Dedifferentiated amniotic fluid mesenchymal stem cell (primary cell): ENCODE measurements at regions not wholly inside any gene's neighbourhood (a gene's known extent, or its start where the extent isn't known, plus 50 kb on each side); places are given as distances from the start of the nearest gene placed in this dataset.

Experiments
- DNase-seq: peaks from one replicate; pipeline ENCODE4 v3.0.0-alpha.2; 2016; ENCODE audit errors: extremely low spot score

- no peak for DNase-seq
These were observed 578.3 kb downstream of the CMPK2 start for GRCh38 chr2:6287406-6287805.

DNA sequence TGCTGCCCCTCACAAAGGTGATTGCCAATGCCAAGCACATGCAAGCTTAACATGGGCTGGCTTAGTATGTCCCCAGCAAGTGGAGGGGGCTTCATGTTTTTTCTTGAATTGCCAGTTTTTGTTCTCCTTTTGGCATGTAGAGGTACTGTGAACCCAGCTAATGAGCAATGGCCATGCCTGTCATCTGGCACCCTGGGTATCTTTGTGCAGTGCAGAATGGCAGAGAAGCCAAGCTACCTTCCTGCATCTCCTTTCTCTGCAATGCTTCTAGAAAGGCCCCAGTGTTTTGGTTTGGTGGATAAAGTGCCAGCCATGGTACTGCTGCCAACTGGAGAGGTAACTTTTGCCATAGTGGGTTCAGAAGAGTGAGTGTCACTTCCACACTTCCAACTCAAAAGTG is 576.9 kb downstream of the CMPK2 start:
- no peak for DNase-seq

DNA sequence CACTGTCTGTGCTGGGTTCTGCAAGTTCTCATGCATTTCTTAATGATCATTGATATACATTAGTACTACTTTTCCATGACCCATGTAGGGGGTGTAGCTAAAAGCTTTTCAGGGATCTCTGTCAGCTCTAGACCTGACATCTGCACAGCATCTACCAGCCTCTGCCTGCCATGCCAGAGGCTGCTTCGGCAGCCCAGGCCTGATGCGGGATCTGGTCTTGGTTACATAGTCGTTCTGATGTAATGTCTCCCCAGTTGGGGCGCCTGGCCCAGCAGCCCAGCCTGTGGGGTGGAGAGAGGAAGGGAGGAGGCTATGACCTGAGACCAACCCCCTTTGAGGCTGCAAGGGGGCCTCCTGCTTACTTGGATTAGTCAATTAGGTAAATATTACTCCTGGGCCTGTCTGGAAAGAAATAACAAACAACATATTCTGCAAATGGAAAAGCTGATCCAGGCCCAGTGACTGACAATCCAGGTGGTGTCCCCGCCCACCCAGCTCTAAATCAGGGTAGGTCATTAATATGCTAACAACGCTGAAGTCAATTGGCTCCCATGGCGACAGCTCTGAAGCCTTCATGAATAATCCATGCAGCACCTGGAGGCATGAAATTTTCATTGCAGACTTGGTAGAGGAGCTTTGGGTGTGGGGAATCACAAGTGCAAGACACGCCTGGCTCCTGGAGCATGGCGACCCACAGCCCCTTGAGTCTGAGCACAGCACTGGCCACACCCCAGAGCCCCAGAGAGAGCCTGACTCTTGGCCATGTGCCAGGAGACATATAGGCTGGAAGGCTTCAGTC is 575.3 kb downstream of the CMPK2 start:
- DNase-seq: no peak

DNA sequence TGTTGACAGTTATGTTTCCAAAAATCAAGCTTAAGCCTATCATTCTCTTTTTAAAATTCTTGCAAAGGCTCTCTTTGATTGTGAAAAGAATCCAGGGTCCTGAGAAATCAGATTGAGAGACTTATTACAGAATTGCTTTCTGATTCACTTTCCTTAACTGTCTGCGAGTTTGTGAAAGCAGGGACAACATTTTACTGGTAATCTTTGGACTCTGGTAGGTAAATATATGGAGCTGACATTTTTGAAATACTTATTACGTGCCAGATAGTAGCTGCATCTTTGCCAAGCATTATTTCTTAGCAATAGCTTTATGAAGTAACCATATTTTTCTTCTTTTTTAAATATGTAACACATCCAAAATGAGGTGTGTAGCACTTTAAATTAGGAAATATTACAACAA is 570.9 kb downstream of the CMPK2 start:
- no peak for DNase-seq

- no peak for DNase-seq
These were observed 568.5 kb downstream of the CMPK2 start for GRCh38 chr2:6297238-6297637.

DNA sequence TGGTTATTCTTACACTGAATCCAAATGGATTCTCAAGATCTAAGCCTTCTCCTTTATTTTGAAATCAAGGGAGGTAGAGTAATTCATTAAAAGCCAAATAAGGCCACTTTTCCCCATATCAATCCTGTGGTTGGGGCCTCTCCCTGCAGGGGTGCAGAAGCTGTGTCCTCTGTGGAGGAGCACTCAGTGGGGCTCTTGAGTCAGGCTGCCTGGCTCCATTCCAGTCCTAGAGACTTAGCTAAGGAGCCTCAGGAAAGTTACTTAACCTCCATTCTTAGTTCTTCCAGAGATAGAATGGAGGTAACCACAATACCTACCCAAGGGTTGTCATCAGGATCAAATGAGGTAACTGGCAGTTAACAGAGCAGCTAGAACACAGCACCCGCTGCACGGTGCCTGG is 564.3 kb downstream of the CMPK2 start:
- DNase-seq: no peak

- DNase-seq: no peak
These were observed 556.7 kb downstream of the CMPK2 start for GRCh38 chr2:6308986-6309385.

GRCh38 chr2:6309415-6310255 is 556.1 kb downstream of the CMPK2 start:
- no peak for DNase-seq

DNA sequence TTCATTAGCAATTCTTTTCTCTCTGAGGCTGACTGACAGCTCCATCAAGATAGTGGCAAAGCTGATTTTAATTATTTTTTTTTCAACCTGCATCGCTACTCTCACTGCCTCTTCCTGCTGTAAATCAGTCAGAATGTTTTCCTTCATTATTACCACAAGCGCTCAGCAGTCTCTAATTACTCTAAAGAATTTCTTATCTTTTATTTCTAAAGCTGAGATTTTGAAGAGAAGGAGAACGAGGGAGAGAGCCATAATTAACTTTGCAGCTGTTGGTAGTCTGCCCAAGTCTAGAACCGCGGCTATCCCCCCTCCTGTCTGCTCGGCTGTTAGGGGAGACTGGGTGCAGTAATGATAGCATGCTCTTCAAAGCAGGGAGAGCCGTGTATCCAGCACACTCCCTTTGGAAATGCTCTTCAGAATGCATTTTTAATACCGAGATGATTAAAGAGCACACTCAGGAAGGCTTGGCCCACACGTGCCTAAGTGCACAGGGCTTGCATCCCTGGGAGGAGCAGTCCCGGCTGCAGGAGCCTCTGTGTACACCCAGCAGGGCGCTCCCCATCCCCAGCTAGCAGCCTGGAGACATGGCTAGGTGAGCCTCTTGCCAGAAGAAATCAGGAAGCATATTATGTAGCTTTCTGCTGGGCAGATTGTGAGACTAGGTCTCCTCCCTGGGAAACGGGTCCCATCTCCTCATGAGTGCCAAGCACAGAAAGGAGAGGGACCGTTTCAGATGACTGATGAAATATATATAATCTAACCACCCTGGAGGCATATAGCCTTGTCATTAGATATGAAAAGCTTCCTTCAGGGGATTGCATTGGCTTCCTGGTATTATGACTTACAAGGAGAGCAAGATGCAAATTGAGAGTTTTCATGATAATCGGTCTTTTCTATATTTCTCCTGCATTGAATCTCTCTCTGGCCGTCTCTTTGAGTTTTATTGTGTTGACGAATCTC is 555.2 kb downstream of the CMPK2 start:
- no peak for DNase-seq

DNA sequence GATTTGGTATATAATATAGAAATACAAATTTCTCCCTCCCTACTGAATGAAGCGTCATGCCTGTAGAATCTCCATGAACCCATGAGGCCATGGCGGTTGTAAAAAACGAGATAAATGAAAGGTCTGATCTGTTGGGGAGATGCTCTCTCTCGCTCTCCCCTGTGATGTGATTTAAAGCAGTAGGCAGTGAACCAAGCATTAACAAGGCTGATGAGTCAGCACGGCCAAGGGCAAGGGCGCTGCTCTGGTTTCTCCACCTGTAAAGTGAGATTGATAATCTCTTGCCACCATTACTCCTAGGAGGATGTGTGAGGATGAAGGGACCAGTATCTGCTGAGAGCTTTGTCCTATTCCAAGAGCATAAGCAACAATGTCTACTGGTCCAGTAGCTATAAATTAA is 553.3 kb downstream of the CMPK2 start:
- no peak for DNase-seq

- DNase-seq: no peak
These were observed 551.3 kb downstream of the CMPK2 start for GRCh38 chr2:6314218-6314960.

GRCh38 chr2:6325616-6326015 is 540.1 kb downstream of the CMPK2 start:
- no peak for DNase-seq

DNA sequence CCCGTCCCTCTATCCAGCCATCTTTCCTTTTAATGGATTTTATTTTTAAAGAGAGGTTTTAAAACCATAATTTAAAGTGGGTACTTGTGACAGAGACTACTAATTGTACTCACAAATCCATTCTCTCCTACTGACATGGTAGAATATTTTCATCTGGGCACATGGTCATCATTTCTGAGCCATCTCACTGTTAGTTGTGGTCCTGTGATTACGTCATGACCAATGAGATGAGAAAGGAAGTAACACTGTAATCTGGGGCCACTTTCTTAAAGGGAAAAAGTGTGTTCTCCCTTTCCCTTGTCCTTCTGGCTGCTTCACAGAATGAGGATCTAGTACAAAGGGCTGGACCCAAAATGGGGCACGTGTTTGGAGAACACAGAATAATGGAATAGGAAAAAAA is 538.7 kb downstream of the CMPK2 start:
- DNase-seq: no peak

DNA sequence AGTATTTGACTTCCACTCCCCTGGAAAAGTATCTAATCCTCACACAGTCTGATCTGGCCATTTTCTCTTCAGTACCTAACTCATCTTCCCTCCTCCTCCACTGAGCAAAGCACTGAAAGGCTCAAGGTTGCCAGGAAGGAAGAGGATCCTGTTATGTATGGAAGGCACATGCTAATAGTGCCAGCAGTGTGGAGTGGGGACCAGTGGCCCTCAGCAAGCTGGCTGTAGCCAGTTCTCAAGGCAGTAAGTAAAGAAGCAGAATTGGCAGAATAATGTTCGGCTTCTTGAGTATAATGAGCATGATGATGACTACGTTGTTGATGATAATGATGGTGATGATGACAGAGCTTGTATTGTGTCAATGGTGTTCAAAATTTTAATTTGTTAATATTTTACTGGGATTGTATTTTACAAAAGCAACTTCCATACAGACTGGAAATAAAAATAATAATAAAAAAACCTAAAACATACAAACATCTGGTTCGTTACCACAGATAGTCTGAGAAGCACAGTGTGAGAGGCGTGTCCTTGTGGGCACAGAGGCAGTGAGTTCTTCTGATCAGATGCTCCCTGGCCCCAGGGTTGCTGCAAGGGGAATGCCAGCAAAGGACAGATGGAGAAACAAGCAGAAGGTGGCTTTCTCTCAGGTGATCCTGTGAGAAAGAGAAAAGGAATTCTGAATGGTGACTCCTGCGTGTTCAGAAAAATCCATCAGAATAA is 528.8 kb downstream of the CMPK2 start:
- no peak for DNase-seq

DNA sequence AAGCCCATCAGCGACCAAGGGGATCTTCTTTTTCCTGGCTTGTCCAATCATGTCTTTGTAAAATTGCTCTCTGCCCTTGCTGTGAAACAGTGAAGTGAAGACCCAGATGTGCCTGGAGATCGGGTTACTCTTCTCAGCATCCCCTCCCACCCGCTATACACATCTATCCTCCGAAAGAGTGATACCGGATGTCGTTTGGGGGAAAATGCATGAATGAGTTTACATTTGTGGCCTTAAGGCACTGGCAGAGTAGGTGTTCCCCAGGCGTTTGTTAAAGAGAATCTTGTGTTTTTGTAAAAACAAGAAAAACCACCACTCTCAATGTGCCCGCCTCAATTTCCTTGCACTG is 528.3 kb downstream of the CMPK2 start:
- no peak for DNase-seq

GRCh38 chr2:6341588-6342129 is 524.0 kb downstream of the CMPK2 start:
- no peak for DNase-seq

DNA sequence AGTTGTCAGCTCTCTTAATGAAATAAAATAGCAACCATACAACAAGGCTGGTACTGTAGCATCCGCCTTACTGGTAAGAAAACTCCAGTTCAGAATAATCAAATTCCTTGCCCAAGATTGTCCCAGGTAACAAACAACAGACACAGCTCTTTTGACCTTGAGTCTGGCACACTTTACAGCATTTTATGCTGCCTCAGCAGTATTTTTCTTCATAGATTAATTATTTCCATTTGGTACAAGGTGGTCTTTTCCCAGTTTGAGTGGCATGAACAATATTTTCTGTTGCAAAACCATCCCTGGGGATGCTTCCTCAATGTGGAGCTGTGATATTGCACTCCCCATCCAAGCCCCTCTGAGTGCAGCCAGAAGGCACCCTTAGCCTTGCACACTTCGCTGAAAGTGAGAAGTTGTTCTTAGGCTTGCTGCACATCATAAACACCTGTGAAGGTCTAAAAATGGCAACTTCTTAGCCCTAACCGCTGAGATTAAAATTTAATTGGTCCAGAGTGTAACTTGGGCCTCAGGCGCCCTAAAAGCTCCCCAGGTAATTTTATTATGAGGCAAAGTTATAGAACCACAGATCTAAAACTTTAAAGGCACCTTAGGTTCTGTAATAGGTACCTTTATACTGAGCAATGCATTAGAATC is 523.3 kb downstream of the CMPK2 start:
- DNase-seq: no peak

DNA sequence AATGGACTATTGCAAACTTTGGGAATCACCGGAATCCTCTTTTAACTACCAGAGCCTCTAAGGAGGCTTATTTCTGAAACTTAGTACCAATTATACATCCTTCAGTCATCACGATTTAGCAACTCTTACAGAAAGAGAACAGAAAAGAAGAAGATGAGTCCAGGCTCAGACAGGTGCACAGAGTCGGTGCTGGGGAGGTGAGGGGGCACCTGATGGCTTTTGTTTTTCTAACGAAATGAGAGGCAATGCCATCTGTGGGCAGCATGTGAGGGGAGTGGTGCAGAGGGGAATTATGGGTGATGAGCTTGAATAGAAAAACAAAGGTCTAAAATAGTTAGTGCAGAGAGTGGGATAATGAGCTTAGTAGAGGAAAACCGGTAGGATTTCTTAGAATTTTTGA is 522.6 kb downstream of the CMPK2 start:
- DNase-seq: no peak

- DNase-seq: no peak
These were observed 513.5 kb downstream of the CMPK2 start for GRCh38 chr2:6352247-6352646.
